ENCODE measurements at regions not wholly inside any gene's neighbourhood (a gene's known extent, or its start where the extent isn't known, plus 50 kb on each side); places are given as distances from the start of the nearest gene placed in this dataset.

- Histone ChIP-seq H3K4me3 (ENCODE audit: low read length in 2 of 2) (no peak overlapping the region), H3K27ac (ENCODE audit: low read depth in 1 of 2, low read length in 1 of 2) (no peak overlapping the region), H3K4me1 (ENCODE audit: control insufficient read depth in 2 of 2, insufficient read depth in 2 of 2, low read length in 2 of 2) (no peaks in the 10 kb centered on the region), H3K27me3 (ENCODE audit: control insufficient read depth in 2 of 2, insufficient read depth in 1 of 2, low read length in 1 of 2) (no peaks in the 10 kb centered on the region), H3K9me3 (ENCODE audit: control insufficient read depth in 2 of 2, insufficient read depth in 1 of 2, low read length in 1 of 2) (no peaks in the 10 kb centered on the region), H3K36me3 (ENCODE audit: control insufficient read depth in 2 of 2, insufficient read depth in 2 of 2, low read length in 1 of 2) (no peaks in the 10 kb centered on the region)
- 92% methylated on average over 1 of the region's 1 CpG for WGBS
- DNase-seq (ENCODE audit: low read depth in 6 of 9, low spot score in 9 of 9), result no peak
Observed at GRCh38 chr2:195049372-195050031, 607.5 kb upstream of the SLC39A10 start.

- DNase-seq (ENCODE audit: low read depth in 6 of 9, low spot score in 9 of 9), result no peak
- Histone ChIP-seq H3K27ac (ENCODE audit: low read depth in 1 of 2, low read length in 1 of 2) (no peak overlapping the region), H3K36me3 (ENCODE audit: control insufficient read depth in 2 of 2, insufficient read depth in 2 of 2, low read length in 1 of 2) (no peaks in the 10 kb centered on the region), H3K4me1 (ENCODE audit: control insufficient read depth in 2 of 2, insufficient read depth in 2 of 2, low read length in 2 of 2) (no peaks in the 10 kb centered on the region), H3K4me3 (ENCODE audit: low read length in 2 of 2) (no peak overlapping the region), H3K27me3 (ENCODE audit: control insufficient read depth in 2 of 2, insufficient read depth in 1 of 2, low read length in 1 of 2) (no peaks in the 10 kb centered on the region), H3K9me3 (ENCODE audit: control insufficient read depth in 2 of 2, insufficient read depth in 1 of 2, low read length in 1 of 2) (no peaks in the 10 kb centered on the region)
- WGBS, result 98% methylated on average over 2 of the region's 2 CpGs
Observed at GRCh38 chr2:195047955-195048354, 609.1 kb upstream of the SLC39A10 start.

DNA sequence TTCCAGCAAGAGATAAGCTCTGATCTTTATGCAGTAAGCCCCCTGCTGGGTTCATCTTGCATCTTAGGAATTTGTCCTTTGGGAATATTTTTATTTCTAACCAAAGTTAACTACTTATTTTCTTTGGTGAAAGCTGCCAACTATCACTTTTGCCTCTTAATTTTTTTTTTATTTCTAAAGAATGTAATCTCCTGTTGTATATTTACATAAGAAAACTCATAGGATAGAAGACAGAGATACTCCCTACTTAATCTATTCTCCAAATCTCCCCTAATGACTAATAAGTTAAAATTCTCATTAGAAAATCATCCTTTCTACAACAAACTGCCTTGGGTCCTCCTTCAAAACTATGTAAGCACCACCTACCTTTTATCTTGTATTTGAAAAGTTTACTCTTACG is 612.2 kb upstream of the SLC39A10 start:
- WGBS, result 100% methylated on average over 1 of the region's 1 CpG
- DNase-seq (ENCODE audit: low read depth in 6 of 9, low spot score in 9 of 9), result no peak
- no peaks in the 10 kb centered on the region for H3K27me3 ChIP-seq (ENCODE audit: control insufficient read depth in 2 of 2, insufficient read depth in 1 of 2, low read length in 1 of 2)
- H3K9me3 ChIP-seq (ENCODE audit: control insufficient read depth in 2 of 2, insufficient read depth in 1 of 2, low read length in 1 of 2), result no peaks in the 10 kb centered on the region
- H3K4me3 ChIP-seq (ENCODE audit: low read length in 2 of 2), result no peak overlapping the region
- H3K27ac ChIP-seq (ENCODE audit: low read depth in 1 of 2, low read length in 1 of 2), result no peak overlapping the region
- H3K4me1 ChIP-seq (ENCODE audit: control insufficient read depth in 2 of 2, insufficient read depth in 2 of 2, low read length in 2 of 2), result no peaks in the 10 kb centered on the region
- H3K36me3 ChIP-seq (ENCODE audit: control insufficient read depth in 2 of 2, insufficient read depth in 2 of 2, low read length in 1 of 2), result no peaks in the 10 kb centered on the region

DNA sequence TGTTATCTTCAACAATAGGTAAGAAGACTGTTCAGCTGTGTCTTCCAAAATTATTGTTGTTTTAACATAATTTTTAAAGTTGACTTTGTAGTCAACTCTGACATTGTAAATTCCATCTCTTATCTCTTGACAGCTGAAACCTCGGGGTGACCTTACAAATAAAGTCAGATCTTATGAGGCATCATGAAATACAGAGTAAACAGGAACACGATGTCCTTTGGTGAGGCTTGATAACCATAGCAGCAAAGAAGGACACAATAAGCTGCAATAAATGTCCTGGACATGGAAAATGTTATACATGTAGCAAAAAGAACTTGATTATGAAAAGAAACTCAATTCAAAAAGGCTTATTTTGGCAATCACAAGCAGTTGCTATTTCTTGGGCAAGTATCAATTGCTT is 618.9 kb upstream of the SLC39A10 start:
- WGBS, result 66% methylated on average over 2 of the region's 2 CpGs
- no peaks in the 10 kb centered on the region for H3K4me1 ChIP-seq (ENCODE audit: control insufficient read depth in 2 of 2, insufficient read depth in 2 of 2, low read length in 2 of 2)
- no peak overlapping the region for H3K27ac ChIP-seq (ENCODE audit: low read depth in 1 of 2, low read length in 1 of 2)
- no peaks in the 10 kb centered on the region for H3K27me3 ChIP-seq (ENCODE audit: control insufficient read depth in 2 of 2, insufficient read depth in 1 of 2, low read length in 1 of 2)
- H3K9me3 ChIP-seq (ENCODE audit: control insufficient read depth in 2 of 2, insufficient read depth in 1 of 2, low read length in 1 of 2), result no peaks in the 10 kb centered on the region
- H3K36me3 ChIP-seq (ENCODE audit: control insufficient read depth in 2 of 2, insufficient read depth in 2 of 2, low read length in 1 of 2), result no peaks in the 10 kb centered on the region
- DNase-seq (ENCODE audit: low read depth in 6 of 9, low spot score in 9 of 9), result no peak
- no peak overlapping the region for H3K4me3 ChIP-seq (ENCODE audit: low read length in 2 of 2)

- no peak for DNase-seq (ENCODE audit: low read depth in 6 of 9, low spot score in 9 of 9)
- WGBS, result 94% methylated on average over 2 of the region's 2 CpGs
- H3K27me3 ChIP-seq (ENCODE audit: control insufficient read depth in 2 of 2, insufficient read depth in 1 of 2, low read length in 1 of 2), result no peaks in the 10 kb centered on the region
- no peaks in the 10 kb centered on the region for H3K9me3 ChIP-seq (ENCODE audit: control insufficient read depth in 2 of 2, insufficient read depth in 1 of 2, low read length in 1 of 2)
- no peak overlapping the region for H3K27ac ChIP-seq (ENCODE audit: low read depth in 1 of 2, low read length in 1 of 2)
- H3K4me1 ChIP-seq (ENCODE audit: control insufficient read depth in 2 of 2, insufficient read depth in 2 of 2, low read length in 2 of 2), result no peaks in the 10 kb centered on the region
- no peak overlapping the region for H3K4me3 ChIP-seq (ENCODE audit: low read length in 2 of 2)
- H3K36me3 ChIP-seq (ENCODE audit: control insufficient read depth in 2 of 2, insufficient read depth in 2 of 2, low read length in 1 of 2), result no peaks in the 10 kb centered on the region
Observed at GRCh38 chr2:195037045-195037444, 620.0 kb upstream of the SLC39A10 start.

GRCh38 chr2:195031411-195031810 is 625.6 kb upstream of the SLC39A10 start:
- Histone ChIP-seq H3K4me3 (ENCODE audit: low read length in 2 of 2) (no peak overlapping the region), H3K36me3 (ENCODE audit: control insufficient read depth in 2 of 2, insufficient read depth in 2 of 2, low read length in 1 of 2) (no peaks in the 10 kb centered on the region), H3K9me3 (ENCODE audit: control insufficient read depth in 2 of 2, insufficient read depth in 1 of 2, low read length in 1 of 2) (no peaks in the 10 kb centered on the region), H3K27me3 (ENCODE audit: control insufficient read depth in 2 of 2, insufficient read depth in 1 of 2, low read length in 1 of 2) (no peaks in the 10 kb centered on the region), H3K27ac (ENCODE audit: low read depth in 1 of 2, low read length in 1 of 2) (no peak overlapping the region), H3K4me1 (ENCODE audit: control insufficient read depth in 2 of 2, insufficient read depth in 2 of 2, low read length in 2 of 2) (no peaks in the 10 kb centered on the region)
- 99% methylated on average over 1 of the region's 1 CpG for WGBS
- no peak for DNase-seq (ENCODE audit: low read depth in 6 of 9, low spot score in 9 of 9)

DNA sequence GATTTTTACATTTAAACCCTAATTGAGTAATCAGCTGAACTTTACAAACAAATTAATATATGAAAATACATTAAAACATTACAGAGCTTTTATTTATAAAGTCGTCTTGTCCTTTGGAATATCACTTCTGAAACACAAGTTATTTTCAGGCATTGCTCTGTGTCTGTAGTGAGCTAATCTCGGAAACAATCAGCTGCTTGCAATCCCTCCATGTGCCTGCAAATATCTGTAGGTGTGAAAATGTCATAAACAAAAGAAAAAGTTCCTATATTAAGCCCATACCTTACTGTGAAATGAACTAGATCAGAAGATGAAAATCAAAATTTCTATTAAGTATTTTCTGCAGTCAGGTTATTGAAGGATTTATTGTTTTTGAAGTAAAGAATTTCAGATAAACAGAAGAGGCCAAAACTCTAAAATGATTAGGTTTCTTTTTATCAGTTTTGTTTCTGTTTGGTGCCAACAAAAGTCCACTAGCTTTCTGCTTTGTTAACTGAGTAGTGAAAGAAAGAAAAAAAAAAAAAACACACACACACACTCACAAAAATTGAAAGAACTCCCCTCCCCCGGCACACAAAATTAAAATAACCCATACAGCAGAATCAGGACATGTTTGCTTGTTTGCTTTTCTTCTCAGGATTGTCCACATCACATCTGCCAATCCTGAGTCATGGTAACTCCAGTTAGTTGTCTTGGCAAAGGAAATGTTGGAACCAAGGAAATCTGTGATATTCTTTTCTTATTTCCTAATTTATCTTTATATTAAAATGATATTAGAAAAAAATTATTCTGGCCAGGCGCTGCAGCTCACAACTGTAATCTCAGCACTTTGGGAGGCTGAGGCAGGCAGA is 627.0 kb upstream of the SLC39A10 start:
- Histone ChIP-seq H3K27me3 (ENCODE audit: control insufficient read depth in 2 of 2, insufficient read depth in 1 of 2, low read length in 1 of 2) (no peaks in the 10 kb centered on the region), H3K4me3 (ENCODE audit: low read length in 2 of 2) (no peak overlapping the region), H3K4me1 (ENCODE audit: control insufficient read depth in 2 of 2, insufficient read depth in 2 of 2, low read length in 2 of 2) (no peaks in the 10 kb centered on the region), H3K36me3 (ENCODE audit: control insufficient read depth in 2 of 2, insufficient read depth in 2 of 2, low read length in 1 of 2) (no peaks in the 10 kb centered on the region), H3K9me3 (ENCODE audit: control insufficient read depth in 2 of 2, insufficient read depth in 1 of 2, low read length in 1 of 2) (no peaks in the 10 kb centered on the region), H3K27ac (ENCODE audit: low read depth in 1 of 2, low read length in 1 of 2) (no peak overlapping the region)
- DNase-seq (ENCODE audit: low read depth in 6 of 9, low spot score in 9 of 9), result no peak
- WGBS, result 86% methylated on average over 4 of the region's 4 CpGs

- DNase-seq (ENCODE audit: low read depth in 6 of 9, low spot score in 9 of 9), result no peak
- Histone ChIP-seq H3K4me1 (ENCODE audit: control insufficient read depth in 2 of 2, insufficient read depth in 2 of 2, low read length in 2 of 2) (no peaks in the 10 kb centered on the region), H3K9me3 (ENCODE audit: control insufficient read depth in 2 of 2, insufficient read depth in 1 of 2, low read length in 1 of 2) (no peaks in the 10 kb centered on the region), H3K4me3 (ENCODE audit: low read length in 2 of 2) (no peak overlapping the region), H3K27ac (ENCODE audit: low read depth in 1 of 2, low read length in 1 of 2) (no peak overlapping the region), H3K36me3 (ENCODE audit: control insufficient read depth in 2 of 2, insufficient read depth in 2 of 2, low read length in 1 of 2) (no peaks in the 10 kb centered on the region), H3K27me3 (ENCODE audit: control insufficient read depth in 2 of 2, insufficient read depth in 1 of 2, low read length in 1 of 2) (no peaks in the 10 kb centered on the region)
- WGBS, result 84% methylated on average over 4 of the region's 4 CpGs
Observed at GRCh38 chr2:195027947-195028346, 629.1 kb upstream of the SLC39A10 start.

DNA sequence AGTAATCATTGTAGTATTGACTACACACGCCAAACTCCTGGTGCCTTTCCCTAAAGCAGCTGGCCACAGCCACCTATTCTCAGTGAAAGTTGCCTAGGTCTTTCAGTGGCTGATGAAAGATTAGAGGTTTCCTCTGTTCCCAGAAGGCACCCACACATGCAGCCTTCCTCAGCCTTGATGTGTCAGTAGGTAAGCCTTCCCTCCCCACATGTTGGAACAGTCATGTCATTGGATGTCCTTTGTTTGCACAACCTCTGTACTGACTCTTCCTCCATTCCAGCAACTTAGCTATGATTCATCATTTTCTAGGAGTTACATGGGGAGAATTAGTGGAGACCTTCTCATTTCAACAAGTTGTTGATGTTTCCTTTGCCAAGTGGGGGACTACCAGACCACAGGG is 630.8 kb upstream of the SLC39A10 start:
- H3K4me3 ChIP-seq (ENCODE audit: low read length in 2 of 2), result no peak overlapping the region
- 98% methylated on average over 1 of the region's 1 CpG for WGBS
- H3K4me1 ChIP-seq (ENCODE audit: control insufficient read depth in 2 of 2, insufficient read depth in 2 of 2, low read length in 2 of 2), result no peaks in the 10 kb centered on the region
- no peak for DNase-seq (ENCODE audit: low read depth in 6 of 9, low spot score in 9 of 9)
- no peak overlapping the region for H3K27ac ChIP-seq (ENCODE audit: low read depth in 1 of 2, low read length in 1 of 2)
- no peaks in the 10 kb centered on the region for H3K27me3 ChIP-seq (ENCODE audit: control insufficient read depth in 2 of 2, insufficient read depth in 1 of 2, low read length in 1 of 2)
- H3K36me3 ChIP-seq (ENCODE audit: control insufficient read depth in 2 of 2, insufficient read depth in 2 of 2, low read length in 1 of 2), result no peaks in the 10 kb centered on the region
- no peaks in the 10 kb centered on the region for H3K9me3 ChIP-seq (ENCODE audit: control insufficient read depth in 2 of 2, insufficient read depth in 1 of 2, low read length in 1 of 2)

All from thymus (tissue), 11 donors.